ENCODE measurements at regions not wholly inside any gene's neighbourhood (a gene's known extent, or its start where the extent isn't known, plus 50 kb on each side); places are given as distances from the start of the nearest gene placed in this dataset.

DNA sequence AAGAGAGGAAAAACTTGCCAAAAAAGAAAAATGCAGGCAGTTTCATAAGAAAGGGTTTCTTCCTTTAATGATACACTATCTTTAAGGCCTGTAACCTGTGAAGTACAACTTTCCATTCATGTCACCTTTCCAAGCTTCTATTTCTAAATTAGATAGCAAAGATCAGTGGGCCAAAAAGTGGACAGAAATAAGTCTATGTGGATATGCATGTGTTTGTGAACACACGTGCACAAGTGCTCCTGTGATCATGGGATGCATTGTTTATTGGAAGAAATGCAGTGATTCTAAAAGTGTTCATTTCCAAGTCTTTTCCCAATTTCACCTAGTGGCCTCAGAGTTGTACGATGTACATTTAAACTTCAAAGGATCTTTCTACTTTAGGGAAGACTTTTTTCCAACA is 230.0 kb upstream of the BLID start:
- DNase-seq (ENCODE audit: low read depth) = no peak

DNA sequence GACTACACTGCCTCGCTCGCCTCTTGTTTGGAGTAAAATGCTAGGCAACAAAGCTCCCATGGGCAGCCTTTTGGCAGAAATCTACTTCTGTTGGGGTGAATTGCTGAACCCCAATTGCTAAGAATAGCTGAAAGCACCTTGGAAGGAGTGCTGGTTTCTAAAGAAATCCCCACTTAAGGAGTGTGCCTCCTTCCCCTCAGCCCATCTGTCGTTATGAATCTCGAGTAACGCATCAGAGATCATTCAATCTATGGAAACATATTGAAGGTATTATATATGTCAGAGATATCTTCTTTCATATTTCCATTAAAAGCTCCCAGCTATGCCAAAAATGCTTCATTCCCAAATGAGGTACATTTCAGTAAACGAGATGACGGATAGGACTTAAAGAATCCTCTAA is 229.6 kb upstream of the BLID start:
- no peak for DNase-seq (ENCODE audit: low read depth)

DNA sequence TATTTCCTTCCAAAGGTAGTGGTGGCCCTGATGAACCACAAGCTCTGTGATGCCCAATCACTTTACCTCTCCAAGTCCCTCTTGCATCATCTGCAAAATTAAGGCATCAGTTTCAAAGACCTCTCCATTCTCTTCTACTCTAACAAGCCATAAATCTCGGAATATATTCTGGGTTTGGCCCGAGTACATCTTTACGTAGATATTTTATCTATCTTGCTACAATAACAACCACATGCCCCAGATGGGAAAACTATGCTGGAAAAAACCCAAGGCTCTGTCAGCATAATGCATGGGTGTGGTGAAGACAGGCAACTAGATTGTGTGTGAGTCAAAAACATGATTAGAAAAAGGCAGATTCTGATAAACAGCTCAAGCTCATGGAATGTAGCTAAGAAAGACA is 228.2 kb upstream of the BLID start:
- no peak for DNase-seq (ENCODE audit: low read depth)

DNA sequence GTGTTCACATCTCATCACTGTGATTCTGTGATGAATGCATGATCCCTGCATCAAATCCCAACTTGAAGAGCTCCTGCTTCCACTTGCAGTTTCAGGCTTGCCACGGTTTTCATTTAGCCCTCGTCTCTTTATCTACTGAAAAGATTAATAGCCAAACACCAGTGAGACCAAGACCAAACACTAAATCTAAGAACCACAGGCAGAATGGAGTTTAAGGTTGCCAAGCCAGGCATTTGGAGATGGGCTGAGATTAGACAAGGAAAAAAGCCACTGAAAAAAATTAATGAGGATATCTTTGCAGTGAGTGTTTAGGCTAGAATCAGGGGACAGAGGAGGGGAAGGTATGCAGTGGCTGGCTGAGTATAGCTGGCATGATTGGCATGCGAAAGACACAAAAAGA is 227.2 kb upstream of the BLID start:
- no peak for DNase-seq (ENCODE audit: low read depth)

DNA sequence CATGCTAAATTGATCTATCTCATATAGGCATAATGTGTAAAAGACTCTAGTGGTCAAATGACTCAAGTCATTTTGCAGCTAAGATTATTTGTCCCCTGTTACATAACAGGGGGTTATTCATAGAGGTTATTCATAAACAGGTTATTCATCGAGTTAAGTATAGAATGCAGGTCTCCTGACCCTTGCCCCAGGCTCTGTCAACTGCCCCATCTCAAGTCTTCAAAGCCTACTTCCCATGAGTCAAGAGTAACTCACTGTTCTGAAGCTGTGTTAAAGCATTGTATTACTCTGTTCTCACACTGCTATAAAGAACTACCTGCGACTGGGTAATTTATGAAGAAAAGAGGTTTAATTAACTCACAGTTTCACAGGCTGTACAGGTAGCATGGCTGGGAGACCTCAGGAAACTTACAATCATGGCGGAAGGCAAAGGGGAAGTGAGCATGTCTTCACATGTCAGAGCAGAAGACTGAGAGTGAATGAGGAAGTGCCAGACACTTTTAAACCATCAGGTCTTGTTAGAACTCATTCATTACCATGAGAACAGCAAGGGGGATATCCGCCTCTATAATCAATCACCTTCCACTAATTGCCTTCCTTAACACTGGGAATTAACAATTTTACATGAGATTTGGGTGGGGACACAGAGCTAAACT is 226.2 kb upstream of the BLID start:
- DNase-seq (ENCODE audit: low read depth) = no peak

DNA sequence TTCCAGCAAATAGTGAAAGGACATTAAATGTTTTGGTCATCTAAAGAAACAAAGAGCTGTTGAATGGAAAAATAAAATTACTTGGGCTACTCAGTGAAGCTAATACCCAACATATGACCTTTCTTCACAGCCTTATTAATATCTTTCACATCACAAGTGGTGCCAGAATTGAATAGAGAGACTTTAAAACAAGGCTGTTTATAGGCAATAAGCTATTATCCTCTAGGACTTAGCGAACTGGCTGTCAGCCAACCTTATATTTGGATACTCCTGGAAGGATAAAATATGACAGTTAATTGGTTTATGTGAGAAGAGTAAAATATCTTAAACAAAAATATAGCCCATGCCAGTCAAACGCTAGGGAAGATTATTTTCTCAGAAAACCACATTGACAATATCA is 225.5 kb upstream of the BLID start:
- DNase-seq (ENCODE audit: low read depth) = no peak

DNA sequence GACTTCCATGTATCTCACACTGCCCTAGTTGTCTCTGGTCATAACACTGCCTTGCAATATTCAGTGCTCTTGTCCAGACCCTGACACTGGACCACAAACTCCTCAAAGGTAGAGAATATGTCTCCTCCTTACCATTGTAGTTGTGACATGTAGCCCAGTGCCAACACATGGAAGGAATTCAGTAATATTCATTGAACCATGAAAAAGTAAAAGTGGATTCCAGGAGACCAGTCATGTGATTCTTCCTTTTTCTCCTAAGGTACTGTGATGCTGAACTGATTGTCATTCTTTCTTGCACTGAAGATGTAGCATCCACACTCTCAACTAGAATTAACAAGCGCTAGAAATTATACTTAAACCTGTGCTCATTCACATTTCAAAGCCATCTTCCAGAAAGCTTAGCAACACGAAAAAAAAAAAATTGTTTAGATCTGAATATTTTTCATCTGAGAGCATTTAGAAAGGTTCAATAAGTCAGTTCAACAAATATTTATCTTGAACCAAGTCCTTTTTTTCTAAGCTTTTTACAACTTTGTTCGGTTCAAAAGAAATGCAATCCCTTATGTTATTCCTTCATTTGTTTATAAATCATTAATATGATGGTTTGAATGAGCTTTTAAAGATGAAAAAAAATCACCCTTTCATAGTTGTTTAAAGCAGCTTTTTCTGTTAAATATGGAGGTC is 224.7 kb upstream of the BLID start:
- DNase-seq (ENCODE audit: low read depth) = no peak

DNA sequence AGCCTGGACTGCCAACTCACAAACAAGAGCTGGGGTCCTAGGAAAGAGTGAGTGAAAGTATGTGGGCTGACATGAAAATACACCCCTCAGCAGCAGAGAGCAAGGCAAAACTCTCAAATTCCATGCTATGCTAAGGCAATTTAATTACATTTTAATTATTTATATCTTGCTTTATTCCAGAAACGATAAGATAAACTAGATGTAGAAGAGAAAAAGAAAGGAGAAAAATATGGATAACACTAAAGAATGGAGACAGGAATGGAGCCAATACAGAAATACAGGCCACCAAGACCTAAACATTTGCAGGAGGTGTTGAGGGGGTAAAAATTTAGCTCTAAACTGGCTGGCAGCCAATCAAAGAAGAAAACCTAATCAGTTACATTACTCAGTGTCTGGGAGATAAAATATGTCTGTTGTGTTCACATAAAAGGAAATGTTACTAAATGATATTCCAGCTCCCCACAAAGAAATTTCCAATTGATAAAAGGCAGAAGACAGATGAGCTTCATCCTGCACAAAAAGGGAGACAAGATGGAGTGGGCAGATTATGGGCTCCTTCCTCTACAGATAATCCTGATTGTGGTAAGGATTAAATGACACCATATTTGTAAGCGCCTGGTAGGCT is 223.5 kb upstream of the BLID start:
- no peak for DNase-seq (ENCODE audit: low read depth)

DNA sequence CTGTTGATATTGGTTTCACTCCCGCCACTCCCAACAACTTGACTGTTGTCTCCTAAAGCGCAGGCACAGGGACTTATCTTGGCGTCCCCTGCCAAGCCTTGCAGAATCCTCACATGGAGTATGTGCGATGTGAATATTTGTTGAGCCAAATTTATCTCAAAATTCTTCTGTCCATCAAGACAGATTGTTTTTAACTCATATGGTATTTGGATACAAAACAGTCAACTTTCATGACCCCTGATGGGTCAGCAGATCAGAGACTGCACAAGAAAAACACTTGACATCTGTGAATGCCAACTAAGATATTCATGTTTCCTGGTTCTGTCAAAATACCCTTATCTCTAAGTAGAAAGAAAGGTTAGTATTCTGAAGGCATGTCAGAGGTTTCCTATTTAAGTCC is 221.7 kb upstream of the BLID start:
- no peak for DNase-seq (ENCODE audit: low read depth)

DNA sequence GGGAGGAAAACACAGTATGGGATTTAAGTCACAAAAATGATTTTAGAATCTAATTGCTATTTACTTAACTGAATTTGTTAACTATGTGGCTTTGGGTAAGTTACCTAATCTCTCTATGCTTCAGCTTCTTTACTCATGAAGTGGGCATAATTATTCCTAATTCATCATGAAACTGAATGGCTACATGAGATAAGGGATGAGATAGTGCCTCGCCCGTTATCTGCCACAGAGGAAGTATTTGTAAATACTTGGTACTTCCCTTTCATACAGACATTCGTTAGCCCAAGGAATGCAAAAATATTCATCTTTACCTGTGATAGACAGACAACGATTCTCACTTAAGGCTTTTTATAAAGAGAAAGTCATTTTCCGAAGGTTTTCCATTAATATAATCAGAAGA is 221.2 kb upstream of the BLID start:
- DNase-seq (ENCODE audit: low read depth) = no peak

DNA sequence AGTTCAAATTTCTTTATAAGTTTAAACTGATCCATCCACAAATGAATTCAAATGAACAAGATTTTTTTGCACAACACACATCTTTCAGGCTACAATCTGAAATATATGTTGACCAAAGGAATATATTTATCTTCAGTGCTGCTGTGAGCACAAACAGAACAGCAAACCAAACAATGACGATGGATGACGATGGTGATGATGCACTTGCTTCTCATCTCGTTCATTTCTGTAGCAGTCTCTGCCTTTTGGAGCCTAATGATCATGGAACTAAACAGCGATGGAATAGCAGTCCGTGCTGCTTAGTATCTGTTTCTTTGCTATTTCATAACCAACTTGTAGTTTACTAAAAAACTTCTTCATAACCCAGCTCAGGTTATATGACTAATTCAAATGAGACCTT is 220.7 kb upstream of the BLID start:
- no peak for DNase-seq (ENCODE audit: low read depth)

DNA sequence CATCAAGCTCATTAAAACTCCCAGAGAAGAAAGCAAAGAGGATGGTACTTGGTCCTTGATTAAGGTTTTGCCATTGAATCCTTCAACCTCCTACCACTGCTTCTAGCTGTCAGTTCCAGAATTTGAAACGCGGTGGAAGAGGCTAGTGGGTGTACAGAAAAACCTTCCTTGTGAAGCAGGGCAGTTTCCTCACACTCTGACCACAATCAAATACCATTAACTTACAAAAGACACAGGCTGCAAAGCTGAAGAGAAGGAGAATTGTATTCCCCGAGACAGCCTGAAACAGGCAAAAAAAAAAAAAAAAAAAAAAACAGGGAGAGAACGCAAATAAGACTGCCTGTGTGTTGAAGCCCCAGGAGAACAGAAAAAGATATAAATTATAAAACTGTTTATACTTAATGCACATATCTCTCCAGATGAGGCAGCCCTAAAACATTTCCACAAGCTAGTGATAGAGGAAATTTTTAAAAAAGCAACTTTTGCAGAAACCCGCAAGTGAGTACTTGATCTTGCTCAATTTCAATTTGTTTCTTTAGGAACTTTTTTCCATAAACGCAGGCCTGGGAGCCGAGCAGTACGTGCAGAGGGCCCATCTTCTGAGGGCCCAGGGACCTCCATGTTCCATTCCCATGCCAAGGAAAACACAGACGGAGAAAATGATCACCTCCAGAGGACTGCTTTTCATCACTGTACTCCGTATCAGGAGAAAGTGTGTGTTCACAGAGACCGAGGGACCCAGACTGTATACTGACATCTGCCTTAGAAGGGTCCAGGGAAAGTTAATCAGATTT is 218.7 kb upstream of the BLID start:
- DNase-seq (ENCODE audit: low read depth) = no peak

DNA sequence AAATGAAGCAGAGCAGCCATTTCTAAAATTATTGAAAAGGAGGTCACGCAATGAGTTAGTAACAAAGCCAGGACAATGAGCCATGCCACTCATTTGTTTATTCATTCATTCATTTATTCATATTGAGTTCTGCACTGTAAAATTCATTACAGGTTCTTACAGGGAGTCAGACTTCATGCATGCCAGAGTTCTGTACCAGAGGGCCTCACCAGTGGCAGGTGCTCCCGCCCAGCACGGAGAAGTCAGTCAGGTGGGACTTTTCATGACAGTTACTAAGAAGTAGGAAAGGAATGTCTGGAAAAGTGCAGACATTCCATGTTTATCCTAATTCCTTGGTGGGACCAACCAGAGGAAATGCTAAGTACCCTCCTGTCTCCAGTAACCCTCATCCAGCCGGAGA is 217.5 kb upstream of the BLID start:
- DNase-seq (ENCODE audit: low read depth) = no peak

DNA sequence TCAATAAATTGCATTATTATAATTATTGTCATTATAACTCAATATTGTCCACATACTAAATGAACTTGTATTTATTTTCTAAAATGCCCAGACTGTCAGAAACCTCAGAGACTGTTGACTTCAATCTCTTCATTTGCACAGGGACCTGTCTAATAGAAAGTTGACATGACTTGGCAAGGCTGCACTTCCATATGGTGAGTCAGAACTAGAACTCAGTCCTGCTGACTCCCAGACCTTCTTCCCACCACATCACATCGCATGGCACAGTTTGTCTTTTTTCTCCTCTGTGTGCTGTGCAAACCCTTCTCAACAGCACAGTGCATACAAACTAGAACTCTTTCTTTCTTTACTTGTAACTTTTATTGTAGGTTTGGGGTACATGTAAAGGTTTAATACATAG is 215.1 kb upstream of the BLID start:
- no peak for DNase-seq (ENCODE audit: low read depth)

DNA sequence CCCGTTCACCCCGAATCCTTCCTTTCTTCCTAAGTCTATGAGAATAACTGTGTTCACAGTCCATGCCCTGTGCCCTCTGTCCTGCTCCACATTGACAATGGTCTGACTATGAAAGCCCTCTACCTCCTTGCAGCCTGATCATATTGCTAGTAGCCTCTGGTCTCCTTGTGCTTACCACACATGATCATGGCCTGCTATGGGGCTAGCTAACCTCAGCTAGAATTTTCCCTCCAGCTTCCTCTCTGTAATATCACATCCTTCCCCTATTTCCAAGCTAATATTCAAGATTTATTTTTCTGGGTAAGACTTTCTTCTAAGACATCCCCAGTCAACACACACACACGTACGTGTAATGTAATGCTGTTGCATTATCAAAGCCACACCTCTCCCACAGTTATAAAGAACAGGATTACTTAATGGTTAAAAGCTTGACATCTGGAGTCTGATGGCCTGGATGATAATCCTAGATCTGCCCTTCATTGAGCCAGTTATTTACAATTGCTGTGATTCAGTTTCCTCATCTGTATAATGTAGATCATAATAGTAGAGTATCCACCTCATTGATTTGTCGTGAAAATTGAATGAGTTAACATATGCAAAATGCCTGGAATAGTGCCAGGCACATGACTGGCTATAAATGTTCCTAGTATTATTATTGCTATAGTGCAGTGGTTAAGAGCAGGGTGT is 214.4 kb upstream of the BLID start:
- no peak for DNase-seq (ENCODE audit: low read depth)

DNA sequence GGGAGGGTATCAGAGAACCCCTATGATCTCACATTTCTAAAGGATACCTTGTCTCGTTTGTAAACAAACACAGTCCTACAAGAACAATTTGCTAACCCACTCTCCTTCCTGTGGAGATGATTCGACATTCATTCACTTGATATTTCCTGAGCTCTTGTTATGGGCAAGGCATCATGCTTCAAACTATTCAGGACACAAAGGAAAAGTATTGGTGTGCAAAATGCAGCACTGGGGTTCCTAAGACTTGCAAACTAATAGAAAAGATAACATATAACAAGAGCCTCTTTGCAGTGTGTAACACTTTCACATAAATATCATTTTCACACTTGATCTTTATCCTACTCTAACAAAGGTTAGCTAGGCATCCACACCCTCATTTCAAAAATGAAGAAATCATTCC is 211.5 kb upstream of the BLID start:
- DNase-seq (ENCODE audit: low read depth) = no peak

DNA sequence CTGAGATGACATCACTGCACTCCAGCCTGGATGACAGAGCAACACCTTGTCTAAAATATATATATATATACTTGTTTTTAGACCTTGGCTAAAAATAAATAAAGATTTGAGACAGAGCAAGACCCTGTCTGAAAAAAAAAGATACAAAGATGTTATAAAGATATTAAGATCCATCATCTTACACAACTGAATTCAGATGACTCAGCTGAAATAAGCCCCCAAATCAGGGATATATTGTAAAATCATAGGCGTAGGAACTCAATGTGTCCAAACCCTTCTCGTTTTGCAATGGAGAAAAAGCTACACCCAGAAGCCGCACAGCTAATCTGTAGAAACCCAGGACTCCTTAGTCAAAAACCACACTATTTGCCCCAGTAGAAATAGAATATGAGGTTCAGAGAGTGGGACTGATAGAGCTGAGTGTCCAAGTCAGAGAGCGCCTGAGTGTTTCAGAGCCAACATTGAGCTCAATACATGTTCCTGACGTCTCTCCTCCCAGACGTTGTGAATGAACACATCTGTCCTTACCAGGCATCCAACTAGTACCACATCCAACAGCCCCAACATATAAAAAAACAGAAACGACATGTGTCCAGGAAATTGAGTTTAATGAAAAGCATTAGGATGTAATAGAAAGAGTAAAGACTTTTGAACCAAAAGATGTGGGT is 207.9 kb upstream of the BLID start:
- DNase-seq (ENCODE audit: low read depth) = no peak

DNA sequence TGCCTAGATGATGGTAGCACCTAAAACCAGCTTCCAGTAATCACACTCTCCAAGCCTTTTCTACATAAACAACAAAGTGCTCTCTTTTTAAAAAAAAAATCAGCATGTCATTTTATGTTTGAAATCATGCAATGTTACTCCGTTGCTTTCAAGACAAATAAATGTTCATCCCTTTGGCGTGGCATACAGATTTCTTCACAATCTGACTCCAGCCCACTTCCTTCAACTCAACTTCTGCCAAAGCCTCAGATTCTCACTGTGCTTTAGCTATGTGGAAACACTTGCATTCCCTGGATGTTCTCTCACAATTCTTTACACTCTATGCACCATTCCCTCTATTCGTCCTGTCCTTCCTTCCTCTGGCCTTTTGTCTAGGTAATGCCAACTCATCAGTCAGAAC is 206.3 kb upstream of the BLID start:
- DNase-seq (ENCODE audit: low read depth) = no peak

DNA sequence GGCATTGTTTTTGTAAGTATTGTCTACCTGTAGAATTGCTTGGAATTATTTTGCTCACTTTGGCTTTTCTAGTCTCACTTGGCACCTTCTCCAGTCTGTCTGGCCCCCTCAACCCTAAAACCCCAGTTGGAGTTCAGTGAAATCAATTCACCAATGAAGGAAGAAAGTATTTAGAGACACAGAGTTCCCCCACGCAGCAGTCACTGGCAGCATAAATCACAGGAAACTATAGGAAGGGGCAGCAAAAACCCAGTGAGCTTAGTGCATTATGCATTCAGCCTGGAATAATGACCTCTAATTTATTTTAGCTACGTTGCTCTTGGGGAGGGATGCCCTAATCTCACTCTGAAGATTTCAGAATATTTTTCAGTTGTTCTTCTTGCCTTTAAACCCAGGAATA is 204.7 kb upstream of the BLID start:
- no peak for DNase-seq (ENCODE audit: low read depth)

DNA sequence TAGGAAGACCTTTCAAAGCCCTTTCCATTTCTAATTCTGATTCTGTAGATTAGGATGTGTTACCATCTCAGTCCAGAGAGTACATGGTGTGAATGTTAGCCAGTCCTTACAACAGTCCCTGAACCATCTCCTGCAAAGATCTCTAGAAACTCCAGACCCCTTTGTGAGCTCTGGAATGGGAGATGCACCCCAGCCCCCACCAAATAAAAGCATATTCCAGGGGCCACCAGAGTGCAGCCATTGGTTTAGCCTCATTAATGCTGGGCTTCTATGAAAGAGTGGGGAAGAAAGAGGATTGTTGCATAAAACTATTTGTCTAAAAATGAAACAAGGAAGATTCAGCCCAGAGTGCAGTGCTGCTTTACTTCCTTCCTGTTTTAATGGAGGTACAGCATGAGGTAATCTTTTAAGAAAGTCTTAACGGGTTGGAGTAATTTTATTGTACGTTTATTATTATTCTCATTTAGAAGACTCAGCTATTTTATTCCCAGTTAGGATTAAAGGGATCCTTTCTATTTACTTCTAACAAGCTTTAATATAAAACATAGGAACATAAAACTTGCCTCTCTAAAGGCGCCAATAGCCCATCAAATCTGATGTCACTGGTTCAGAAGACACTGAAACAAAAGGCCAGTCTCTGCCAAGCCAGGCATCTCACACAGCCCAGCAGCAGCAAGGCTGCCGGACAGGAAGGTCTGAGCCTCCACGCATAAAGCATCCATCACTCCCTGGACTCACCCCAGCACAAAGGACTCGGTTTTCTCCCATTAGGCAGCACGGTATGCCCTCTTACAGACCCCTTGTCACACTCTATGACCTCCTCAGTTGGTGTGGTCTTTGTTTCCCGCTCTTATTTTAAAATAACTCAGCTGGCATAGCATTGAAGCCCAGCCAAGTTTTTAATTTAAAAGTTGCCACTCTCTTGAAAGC is 203.9 kb upstream of the BLID start:
- DNase-seq (ENCODE audit: low read depth) = no peak

DNA sequence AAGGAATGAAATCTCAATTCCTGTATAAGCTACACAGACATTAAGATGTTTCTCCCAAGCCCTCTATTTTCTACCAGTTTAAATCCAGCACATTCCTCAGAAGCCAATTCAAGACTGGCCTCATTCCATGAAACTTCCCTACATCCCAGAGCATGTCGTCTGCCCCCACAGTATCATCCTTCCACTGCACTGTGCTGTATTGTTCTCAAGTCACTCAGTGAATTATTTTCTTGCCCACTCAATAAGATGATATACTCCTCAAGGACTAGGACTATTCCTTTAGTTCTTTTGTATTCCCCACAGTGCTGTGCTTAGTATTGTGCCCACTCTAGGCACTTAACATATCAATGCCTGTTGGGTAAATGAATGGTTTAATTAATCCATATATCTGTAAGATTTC is 203.1 kb upstream of the BLID start:
- DNase-seq (ENCODE audit: low read depth) = no peak

Measured in T-helper 22 cell (primary cell).